Activated CD4-positive, CD25-positive, alpha-beta regulatory T cell (primary cell): ENCODE measurements at regions not wholly inside any gene's neighbourhood (a gene's known extent, or its start where the extent isn't known, plus 50 kb on each side); places are given as distances from the start of the nearest gene placed in this dataset.
"Not testable (repeated sequence)": the region's sequence is repeated elsewhere in the genome, so short reads cannot be mapped to it uniquely, and the experiment has no call there.

Experiments
- DNase-seq, 4 experiments: peaks; one replicate each; lab custom pipeline; 2025; lab: John Stamatoyannopoulos, UW

DNA sequence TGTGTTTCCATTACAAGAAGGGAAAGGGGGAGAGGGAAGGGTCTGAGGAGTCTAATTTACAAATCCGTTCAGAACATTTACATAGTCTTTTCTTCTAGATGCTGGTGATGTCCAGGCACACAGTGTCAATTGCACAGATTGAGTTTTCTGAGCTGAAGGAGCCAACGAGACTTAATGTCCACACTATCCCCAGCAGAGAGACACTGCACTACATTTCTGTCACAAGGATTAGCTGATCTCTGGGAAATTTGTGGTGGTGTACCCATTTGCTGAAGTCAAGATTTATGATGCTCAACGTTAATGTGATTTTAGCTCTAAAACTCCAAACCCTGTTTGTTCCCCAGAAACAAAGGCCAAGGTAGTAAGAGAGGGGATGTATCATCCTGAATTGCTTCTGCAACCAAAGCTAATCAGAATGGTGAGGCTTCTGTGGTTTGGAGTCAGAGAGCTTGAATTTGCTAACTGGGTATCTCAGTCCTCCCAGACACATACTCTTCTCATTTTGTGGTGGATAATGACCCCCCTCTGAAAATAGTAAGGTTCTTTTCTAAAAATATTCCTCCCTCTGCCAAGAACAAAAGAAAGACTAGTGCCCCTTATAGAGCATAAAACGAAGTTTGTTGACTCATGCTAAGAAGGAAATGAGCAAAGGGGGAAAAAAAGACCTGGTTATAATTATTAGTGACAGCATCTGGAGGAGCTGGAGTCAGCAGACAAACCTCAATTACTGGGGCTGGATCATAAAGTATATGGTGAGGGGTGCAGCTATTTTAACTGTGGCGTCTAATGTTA is 416.9 kb downstream of the PSAT1 start:
- no peak for DNase-seq

DNA sequence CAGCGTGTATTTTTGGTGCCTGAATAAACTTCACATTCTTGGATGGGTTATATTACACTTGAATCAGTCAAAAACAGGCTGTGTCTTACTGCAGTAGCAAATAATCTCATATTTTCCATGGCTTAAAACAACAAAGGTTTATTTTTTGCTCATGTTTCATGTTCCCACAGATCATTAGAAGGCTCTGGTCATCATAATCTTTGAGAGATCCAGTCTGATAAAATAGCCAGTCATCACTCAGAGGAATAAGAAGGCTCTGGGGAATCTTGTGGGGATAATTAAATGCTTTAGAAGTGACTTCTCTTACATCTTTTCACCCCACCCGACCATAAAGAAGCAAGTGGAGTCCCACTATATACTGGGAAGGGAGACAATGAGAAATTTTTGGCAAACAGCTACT is 417.7 kb downstream of the PSAT1 start:
- no peak for DNase-seq

DNA sequence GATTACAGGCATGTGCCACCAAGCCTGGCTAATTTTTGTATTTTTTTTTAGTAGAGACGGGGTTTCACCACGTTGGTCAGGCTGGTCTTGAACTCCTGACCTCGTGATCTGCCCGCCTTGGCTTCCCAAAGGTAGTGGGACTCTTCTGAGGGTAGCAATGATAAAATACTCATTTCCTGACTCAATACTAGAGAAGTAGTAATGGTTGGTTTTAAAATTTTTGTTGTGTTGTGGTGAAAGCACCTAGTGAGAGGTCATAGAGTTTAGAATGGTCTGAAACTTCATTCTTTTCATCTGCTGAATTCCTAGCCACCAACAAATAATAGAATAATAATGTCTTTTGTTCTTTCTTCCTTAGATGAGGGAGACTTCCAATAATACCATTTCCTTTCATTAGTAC is 422.1 kb downstream of the PSAT1 start:
- not testable (repeated sequence) for DNase-seq

DNA sequence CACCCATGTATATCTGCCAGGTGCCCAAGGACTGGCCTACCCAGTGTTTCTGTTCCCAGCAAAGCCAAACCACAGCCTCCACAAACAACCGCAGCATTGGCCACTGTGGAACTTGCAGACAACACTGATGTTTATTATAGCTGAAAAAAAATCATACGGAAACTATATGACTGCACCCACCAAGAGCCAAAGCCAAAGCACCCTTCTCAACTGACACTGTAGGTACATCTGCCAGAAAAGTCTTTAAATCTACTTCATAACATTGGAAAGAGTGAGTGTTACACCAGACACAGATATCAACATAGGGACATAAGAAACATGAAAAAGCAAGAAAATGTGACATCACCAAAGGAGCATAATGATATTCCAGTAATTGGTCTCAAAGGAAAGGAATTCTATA is 428.0 kb downstream of the PSAT1 start:
- DNase-seq = no peak

DNA sequence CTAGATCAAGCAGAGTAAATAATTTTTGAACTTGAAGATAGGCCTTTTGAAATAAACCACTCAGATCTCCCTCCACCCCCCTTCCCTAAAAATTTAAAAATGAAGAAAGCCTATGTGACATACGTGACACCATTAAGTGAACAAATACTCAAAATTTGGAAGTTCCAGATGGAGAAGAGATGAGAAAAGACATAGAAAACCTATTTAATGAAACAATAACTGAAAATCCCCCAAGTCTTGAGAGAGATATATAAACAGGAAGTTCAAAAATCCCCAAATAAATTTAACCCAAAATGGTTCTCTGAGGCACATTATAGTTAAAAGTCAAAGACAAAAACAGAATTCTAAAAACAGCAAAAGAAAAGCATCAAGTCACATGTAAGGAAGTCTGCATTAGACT is 428.6 kb downstream of the PSAT1 start:
- no peak for DNase-seq

DNA sequence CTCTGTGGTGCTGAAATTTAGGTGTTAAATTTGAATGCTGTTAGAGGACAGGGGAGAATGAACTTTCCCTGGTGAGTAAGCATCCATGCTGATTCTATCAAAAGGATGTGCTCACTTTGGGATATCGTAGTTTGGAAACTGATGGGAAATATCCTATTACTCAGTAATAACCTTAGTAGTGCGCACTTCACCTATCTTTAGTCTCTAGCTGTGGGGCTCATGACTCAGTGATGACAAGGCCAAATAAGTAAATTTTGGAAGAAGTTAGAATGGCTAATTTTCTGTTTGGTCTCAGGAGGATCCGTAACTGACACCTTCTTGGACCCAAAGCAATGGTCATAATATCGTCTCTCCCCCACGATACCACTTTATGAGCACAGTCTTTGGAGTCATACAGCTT is 448.4 kb downstream of the PSAT1 start:
- no peak for DNase-seq

DNA sequence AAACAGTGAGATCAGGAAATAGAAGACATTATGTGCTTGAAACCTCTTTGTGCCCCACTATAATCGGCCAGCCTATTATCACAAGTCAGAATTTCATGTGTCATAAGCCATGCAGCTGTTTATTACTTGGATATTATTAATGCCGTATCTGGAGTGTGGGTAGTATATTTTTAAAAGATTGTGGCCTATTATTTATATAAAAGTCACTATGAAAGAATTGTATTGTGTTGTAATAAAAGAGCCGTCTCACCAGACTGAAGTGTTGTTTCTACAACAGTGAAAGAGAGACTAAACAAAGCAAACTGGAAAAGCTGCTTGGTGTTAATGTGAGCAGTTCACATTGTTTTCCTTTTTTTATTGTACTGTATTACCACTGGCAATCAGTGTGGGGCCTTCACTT is 449.1 kb downstream of the PSAT1 start:
- no peak for DNase-seq

DNA sequence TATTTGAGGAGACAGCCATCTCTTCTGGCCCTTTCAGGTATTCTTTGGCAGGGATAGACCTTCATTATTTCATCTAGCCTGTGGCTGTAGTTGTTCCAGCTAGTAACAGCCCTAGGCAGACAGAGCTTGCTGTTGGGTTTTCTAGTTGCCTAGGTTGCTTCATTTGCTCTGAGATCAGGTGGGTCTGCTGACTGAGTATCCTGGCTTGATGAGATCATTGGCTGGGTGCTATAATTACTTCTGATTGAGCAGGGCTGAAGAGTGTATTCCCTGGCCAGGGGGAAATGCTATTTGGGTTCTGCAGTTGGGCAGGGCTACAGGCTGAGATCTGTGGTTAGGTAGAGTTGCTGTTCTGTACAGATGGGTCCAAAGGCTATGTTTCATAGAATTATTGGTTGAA is 456.1 kb downstream of the PSAT1 start:
- DNase-seq = no peak

DNA sequence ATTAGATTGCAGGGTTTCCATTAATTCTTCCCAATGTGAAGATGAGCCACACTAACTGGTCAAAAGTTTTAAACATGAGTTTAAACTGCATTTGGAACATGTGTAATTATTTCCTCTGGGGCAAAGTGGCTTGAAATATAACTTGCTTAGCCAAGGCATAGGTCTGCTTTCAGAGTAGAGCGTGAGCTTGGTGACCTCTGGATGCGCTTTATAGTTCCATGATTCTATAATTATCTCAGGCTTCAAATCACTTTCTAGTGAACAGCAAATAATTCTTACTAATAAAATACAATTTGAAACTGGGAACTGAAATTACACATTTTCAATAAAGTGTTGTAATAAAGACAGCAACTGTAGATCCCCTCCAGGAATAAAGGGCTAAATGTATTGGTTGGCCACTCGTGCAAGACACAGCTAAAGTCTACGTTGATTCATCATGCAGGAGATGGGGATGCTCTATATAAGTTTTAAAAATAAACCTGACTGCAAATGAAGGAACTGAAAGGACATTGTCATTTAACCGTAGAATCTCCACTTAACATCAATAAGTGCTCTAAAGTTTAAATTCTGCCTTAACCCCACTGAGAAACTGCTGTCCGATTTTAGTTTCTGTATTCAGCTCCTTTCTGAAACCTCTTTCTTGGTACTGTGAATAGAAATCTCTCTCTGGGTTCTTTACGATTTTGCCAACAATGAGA is 460.0 kb downstream of the PSAT1 start:
- no peak for DNase-seq

DNA sequence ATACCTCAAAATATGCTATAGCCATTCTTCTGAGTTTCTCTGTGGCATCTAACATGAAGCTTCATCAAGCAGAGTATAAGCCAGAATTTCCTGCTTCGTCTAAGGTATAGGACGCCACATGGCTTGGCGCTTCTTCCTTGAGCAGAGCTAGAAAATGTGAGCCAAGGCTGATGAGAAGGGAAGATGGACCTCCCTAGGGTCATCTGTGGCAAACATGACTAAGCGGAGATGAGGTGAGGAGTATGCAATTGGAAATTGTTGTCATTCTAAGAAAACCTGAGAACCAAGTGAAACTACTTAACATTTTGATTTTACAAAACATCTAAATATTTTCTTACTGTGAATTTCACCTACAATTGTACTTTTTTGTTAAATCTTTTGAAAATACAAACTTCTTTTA is 466.5 kb downstream of the PSAT1 start:
- DNase-seq = no peak

DNA sequence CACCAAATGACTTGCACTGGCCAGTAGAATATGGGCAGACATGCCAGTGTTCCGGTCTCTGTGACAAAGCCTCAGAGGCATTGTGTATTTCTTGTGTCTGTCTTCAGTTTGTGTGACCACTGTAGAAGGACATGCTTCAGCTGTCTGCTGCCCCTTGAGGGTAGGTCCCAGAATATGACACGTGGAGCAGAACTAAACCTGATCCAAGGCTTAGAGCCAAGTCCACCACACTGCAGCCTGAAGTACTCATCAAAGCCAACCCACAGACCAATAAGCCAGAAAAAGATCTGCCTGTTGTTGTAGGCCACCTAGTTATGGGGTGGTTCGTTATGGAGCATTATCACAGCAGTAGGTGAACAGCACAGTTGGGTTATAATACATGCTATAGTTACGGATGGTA is 468.9 kb downstream of the PSAT1 start:
- no peak for DNase-seq

DNA sequence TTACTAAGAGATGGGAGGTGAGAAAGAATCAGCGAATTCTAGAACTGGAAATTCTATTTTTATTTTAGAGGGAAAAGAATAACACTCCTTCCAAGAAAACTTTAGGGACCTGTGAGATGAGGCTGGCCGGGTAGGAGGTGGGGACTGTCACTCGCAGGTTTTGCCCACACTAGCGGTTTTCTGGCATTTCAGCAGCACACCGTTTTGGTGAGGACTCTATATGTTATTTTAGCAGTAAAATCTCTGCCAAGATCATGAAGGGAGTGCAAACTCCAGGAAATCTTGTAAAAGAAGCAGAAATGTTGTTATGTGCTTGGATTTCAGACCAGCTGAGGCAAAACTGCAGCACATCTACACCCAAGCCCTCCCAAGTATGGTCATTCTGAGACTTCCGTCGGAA is 470.6 kb downstream of the PSAT1 start:
- DNase-seq = no peak

DNA sequence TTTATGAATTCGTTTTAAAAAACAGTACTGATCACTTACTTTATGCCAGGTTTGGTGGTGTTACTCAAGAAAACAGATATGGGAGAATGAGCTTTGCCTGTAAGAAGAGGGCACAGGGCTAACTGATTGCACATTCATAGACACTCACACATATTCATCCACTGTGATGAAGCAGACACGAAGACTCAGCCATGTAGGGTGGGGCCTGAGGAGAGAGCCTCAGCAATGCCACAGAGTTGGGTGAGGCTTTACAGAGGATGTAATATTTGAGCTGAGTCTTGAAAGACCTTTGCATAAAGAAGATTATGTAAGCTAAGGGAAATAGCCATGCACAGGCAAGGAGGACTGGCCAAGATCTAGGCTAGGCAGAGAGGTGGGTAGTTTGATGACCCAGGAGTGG is 472.8 kb downstream of the PSAT1 start:
- no peak for DNase-seq

DNA sequence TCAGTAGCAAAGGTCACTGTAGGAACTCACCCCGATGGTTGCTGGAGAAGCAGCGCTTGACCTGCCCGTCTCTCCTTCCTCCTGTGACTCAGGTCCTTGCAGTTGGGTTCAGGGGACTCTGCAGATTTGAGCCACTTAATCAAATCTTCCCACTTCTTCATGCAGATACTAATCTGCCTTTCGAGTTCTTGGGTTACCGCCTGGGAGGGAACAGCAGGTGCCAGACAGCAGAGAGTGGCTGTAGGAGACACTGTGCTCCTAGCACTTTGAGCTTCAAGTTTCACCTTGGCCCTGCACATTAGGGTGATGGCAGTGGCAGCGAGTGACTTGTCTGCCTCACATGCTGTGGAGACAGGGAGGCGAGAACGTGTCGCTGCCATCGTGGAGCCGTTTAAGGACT is 478.3 kb downstream of the PSAT1 start:
- DNase-seq = no peak

DNA sequence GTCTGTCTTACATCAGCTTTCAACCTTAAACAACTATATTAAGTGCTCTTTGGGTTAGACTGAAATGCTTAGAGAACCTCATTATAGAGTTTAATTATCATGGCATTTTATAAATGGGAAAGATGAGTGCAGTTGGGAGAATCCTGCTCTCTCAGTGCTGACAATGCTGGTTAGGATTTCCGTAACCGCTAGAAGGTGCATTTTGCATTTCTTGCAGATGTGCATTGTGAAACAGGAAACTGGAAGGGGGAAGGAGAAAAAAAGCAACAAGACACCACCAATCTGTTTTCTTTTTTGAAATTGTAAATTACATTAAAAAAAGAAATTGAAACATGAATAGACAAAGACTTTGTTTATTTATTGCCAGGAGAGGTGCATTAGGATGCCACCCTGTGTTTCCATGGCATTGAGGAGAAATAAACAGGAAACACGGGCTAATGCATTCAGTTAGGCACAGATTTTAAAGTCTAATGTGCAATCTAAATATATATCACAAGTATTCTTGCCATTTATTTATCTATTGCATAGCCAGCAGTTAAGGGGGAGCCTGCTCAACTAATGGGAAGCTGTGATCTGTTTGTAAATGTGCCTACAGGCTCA is 478.9 kb downstream of the PSAT1 start:
- no peak for DNase-seq

DNA sequence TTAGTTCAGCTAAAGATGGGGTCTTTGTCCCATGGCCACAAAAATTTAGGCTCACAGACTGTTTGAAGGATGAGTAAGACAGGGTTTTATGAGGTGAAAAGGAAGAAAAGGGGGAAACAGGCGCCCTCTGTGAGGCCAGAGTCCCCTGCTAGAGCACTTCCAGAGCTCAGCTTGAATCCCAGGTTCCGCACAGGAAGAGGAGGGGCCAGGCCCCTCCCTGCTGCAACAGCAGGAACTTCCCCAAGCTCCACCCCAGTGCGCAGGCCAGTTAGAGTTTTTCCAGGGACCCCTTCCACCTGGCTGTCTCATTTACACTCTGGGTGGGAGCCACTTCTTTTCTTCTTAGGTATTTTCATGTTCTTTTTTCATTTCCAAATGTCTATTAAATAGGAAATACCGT is 480.8 kb downstream of the PSAT1 start:
- no peak for DNase-seq

DNA sequence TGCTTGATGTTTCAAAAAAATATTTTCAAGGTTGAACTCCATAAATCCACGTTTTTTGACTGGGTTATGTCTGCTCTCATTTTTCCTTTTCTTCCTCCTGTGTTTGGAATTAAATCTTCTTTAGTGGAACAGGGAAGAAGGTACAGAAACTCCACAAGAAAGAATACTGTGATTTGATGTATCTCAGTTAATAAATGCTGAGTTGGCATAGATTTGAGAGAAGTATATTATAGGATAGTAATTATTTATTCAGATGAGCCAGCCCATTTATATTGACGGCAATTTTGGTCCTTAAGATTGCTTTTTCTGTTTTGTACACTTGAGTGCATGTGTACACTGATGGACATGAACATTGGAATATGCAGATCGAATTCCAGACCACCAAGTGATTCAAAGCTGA is 481.4 kb downstream of the PSAT1 start:
- no peak for DNase-seq

DNA sequence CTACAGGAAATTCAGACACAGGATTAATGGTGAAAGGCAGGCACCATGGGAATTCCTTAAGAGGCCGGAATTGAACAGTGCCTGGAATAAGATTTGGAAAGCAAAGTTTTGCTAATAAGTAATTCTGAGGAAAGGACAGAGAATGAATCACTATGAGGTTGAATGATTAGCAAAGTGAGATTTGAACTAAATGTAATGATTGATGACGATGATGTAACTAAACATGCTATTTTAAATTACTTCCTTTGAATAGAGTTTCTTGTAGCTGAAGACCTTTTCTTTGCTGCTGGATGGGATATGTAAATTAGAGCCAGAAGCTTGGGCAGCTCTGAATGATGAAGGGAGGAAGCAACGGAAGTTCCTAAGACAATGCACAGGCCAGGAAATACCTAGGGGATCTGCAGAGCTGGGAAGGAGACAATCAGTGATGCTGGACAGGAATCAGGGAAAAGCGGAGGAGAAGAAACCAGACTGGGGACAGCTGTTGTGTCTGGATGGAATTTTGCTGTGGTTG is 482.0 kb downstream of the PSAT1 start:
- DNase-seq = no peak

DNA sequence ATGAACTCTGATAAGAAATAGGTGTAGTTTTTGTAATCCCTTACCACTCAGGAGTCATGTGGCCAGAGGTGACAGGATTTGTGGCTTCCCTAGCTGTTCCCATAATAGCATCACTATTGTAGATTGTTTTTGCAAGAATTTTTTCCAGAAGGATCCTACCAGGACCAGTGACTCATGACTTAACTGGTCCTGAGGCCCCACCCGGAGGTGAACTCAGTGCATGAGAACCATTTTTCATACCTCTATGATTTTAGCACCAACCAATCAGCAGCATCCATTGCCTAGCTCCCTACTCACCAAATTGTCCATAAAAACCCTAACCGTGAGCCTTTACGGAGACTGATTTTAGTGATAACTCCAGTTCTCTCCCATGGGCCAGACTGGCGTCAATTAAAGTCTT is 484.8 kb downstream of the PSAT1 start:
- DNase-seq = no peak

DNA sequence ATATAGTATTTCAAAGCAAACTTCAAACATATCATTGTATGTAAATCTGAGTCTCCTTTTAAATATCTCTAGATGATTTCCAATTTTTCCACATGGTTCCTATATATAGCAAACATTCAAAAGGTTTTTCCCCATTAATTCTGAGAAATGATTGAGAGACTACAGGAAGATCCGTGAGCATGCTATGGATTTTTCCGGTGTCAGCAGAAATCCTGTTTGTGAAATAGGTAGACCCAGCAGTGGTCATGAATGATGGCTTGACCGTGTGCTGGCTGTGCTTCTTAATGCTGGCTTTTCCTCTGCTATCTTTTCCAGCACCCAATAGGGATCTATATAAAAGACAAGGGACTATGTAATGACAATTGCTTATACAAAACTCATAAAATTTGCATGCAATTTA is 485.3 kb downstream of the PSAT1 start:
- DNase-seq = no peak

DNA sequence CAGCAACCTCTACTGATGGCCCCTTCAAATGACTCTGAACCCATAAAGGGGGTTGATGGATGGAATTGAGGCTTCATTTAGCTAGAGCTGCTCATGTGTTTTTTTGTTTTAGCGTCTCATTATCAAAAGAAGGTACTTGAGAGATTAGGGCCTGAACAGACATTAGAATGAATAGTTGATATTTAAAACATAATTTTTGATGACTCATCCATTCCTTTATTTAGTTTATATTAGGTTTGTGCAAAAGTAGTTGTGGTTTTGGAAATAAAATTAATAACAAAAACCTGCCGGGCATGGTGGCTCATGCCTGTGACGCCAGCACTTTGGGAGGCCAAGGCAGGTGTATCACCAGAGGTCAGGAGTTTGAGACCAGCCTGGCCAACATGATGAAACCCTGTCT is 485.9 kb downstream of the PSAT1 start:
- DNase-seq = no peak

DNA sequence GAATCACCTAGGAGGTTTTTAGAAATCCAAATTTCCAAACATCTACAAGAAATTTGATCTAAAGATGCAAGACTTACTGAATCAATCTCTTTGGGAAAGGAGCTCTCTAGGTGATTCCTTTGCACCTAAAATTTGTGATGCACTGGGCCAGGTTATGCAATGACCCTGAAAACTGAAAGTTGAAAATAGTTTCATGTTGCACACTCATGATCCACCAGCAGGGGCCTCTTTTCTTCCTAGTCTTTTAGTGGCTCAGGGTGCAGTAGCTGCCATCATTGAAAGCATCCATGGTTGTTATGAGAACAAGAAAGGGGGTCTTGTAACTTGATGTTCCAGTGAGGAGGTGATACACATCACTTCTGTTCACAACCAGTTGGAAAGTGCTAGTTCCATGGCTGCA is 486.8 kb downstream of the PSAT1 start:
- no peak for DNase-seq

DNA sequence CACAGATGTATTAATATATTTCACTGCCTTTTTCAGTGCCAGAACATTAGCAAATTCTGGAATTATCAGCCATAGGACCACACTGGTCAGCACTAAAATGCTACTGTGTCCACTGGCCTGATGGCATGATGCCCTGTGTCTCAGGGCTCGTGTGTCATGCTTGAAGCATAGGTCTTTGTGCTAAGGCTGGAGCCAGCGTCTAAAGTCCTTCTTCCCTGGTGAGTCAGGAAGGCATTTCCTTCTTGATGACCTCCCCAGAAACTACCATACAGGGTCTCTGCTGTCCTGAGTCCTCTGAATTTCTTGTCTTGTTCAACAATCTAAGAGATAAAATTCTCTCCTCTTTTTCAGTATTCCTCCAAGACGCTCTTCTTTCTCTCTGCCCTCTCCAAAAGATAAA is 489.9 kb downstream of the PSAT1 start:
- no peak for DNase-seq
